ENCODE measurements at regions not wholly inside any gene's neighbourhood (a gene's known extent, or its start where the extent isn't known, plus 50 kb on each side); places are given as distances from the start of the nearest gene placed in this dataset.

DNA sequence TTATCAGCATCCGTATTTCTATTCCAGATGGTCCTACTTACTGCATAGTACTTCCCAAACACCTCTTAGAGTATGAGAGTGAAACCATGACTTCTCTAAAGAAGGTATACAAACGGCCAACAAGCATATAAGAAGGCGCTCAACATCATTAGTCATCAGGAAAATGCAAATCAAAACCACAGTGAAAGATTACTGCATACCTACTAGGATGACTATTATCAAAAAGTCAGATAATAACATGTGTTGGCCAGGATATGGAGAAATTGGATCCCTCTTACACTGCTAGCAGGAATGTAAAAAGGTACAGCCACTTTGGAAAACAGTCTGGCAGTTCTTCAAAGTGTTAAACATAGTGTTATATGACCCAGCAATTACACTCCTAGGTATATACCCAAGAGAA, 215.3 kb upstream of the CXorf66 start:
- TF ChIP-seq POLR2A (IDR thresholded peaks at IDR 0.05) (no peak), POLR2AphosphoS5 (IDR thresholded peaks at IDR 0.05) (no peak)
- TF ChIP-seq, protein P1, sequence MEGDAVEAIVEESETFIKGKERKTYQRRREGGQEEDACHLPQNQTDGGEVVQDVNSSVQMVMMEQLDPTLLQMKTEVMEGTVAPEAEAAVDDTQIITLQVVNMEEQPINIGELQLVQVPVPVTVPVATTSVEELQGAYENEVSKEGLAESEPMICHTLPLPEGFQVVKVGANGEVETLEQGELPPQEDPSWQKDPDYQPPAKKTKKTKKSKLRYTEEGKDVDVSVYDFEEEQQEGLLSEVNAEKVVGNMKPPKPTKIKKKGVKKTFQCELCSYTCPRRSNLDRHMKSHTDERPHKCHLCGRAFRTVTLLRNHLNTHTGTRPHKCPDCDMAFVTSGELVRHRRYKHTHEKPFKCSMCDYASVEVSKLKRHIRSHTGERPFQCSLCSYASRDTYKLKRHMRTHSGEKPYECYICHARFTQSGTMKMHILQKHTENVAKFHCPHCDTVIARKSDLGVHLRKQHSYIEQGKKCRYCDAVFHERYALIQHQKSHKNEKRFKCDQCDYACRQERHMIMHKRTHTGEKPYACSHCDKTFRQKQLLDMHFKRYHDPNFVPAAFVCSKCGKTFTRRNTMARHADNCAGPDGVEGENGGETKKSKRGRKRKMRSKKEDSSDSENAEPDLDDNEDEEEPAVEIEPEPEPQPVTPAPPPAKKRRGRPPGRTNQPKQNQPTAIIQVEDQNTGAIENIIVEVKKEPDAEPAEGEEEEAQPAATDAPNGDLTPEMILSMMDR (IDR thresholded peaks at IDR 0.05 in 8 of 11, conservative IDR thresholded peaks at IDR 0.05 in 3 of 11), result no peak
- Histone ChIP-seq H3K9me3 (no peaks in the 10 kb centered on the region), H3K4me3 (no peak overlapping the region), H3K4me1 (no peaks in the 10 kb centered on the region), H3K27me3 (replicated peaks in 1 of 7) (no peaks in the 10 kb centered on the region), H3K36me3 (no peaks in the 10 kb centered on the region), H3K27ac (no peak overlapping the region)
- intact Hi-C loops (cut with DNase I; ENCODE audit: low total_unique reads), result no loop called here
- 65 to 78% (median 76%) methylated on average over 3 of the region's 3 CpGs for WGBS, 5 donors
- no peak for DNase-seq

DNA sequence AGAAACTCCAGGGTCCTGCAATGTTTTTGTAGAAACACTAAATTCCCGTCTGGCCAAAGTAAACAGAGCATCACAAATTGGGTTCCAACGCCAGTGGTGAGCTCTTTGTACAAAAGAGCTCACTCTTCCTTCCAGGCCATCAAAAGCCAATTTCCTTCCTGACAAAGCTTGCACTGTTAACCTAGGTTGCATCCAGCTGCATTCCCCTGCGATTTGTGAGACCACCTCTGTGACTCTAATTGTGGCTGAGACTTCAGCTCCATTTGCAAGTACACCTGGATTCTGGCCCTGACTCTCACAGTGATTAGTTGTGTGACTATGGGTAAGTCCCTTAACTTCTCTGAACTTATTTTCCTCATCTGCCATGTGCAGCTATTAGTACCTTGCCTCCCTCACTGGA, 212.5 kb upstream of the CXorf66 start:
- no peaks in the 10 kb centered on the region for H3K4me1 ChIP-seq

DNA sequence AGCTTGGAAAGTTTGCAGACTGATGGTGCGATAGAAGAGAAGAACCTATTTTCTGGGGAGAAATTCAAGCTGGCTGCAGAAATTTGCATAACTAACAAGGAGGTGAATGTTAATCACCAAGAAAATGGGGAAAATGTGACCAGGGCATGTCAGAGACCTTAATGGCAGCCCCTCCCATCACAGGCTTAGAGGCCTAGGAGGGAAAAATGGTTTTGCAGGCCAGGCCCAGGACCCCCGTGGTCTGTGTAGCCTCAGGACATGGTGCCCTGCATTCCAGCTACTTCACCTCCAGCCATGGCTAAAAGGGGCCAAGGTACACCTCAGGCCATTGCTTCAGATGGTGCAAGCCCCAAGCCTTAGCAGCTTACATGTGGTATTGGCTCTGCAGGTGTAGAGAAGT, 207.1 kb upstream of the CXorf66 start:
- TF ChIP-seq POLR2AphosphoS5 (IDR thresholded peaks at IDR 0.05), result no peak
- no peak for TF ChIP-seq POLR2A (IDR thresholded peaks at IDR 0.05)
- TF ChIP-seq, protein P1 (IDR thresholded peaks at IDR 0.05 in 8 of 11, conservative IDR thresholded peaks at IDR 0.05 in 3 of 11), result no peak
- no peak for DNase-seq
- intact Hi-C loops (cut with DNase I; ENCODE audit: low total_unique reads), result no loop called here
- no peaks in the 10 kb centered on the region for H3K27me3 ChIP-seq (replicated peaks in 1 of 7)
- peaks cover 0 to 12% (median 0%) of the 10 kb centered on the region in 8 donors for H3K9me3 ChIP-seq
- H3K4me1 ChIP-seq, result no peaks in the 10 kb centered on the region
- H3K4me3 ChIP-seq, result no peak overlapping the region
- 75 to 90% (median 81%) methylated on average over 2 of the region's 2 CpGs for WGBS, 5 donors
- no peaks in the 10 kb centered on the region for H3K36me3 ChIP-seq
- H3K27ac ChIP-seq, result no peak overlapping the region

More for the DNA sequence above, 212.5 kb upstream of the CXorf66 start:
- Histone ChIP-seq H3K4me3 (no peak overlapping the region), H3K27me3 (replicated peaks in 1 of 7) (no peaks in the 10 kb centered on the region), H3K27ac (no peak overlapping the region), H3K9me3 (no peaks in the 10 kb centered on the region), H3K36me3 (no peaks in the 10 kb centered on the region)
- 26 to 61% (median 37%) methylated on average over 3 of the region's 3 CpGs for WGBS, 5 donors
- intact Hi-C loops (cut with DNase I; ENCODE audit: low total_unique reads), result no loop called here
- TF ChIP-seq POLR2A (IDR thresholded peaks at IDR 0.05), result no peak
- no peak for TF ChIP-seq POLR2AphosphoS5 (IDR thresholded peaks at IDR 0.05)
- TF ChIP-seq, protein P1 (IDR thresholded peaks at IDR 0.05 in 8 of 11, conservative IDR thresholded peaks at IDR 0.05 in 3 of 11), result no peak
- no peak for DNase-seq

DNA sequence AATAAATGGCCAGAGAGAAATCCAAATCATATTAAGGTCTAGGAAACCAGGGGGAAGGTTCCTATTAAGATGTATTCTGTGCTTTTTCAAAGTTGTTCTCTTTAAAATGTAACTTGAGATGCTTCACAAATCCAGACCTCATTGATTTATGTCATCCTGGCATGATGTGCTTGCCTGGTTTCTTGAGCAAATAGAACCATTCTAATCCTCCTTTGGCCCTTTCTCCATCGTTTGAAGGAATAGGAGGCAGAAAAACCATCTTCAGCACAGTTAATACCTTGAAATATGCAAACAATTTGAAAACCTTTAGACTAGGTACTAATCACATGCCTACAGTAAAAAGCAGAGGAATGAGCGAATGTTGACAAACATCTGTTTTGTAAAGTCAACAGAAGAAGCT, 202.2 kb upstream of the CXorf66 start:
- DNase-seq, result no peak
- no peaks in the 10 kb centered on the region for H3K36me3 ChIP-seq
- H3K4me1 ChIP-seq, result no peaks in the 10 kb centered on the region
- peaks cover 0 to 11% (median 0%) of the 10 kb centered on the region in 8 donors for H3K9me3 ChIP-seq
- intact Hi-C loops (cut with DNase I; ENCODE audit: low total_unique reads), result no loop called here
- no peak for TF ChIP-seq POLR2AphosphoS5 (IDR thresholded peaks at IDR 0.05)
- TF ChIP-seq, protein P1 (IDR thresholded peaks at IDR 0.05 in 8 of 11, conservative IDR thresholded peaks at IDR 0.05 in 3 of 11), result no peak
- no peak for TF ChIP-seq POLR2A (IDR thresholded peaks at IDR 0.05)
- no peak overlapping the region for H3K27ac ChIP-seq
- no peak overlapping the region for H3K4me3 ChIP-seq
- WGBS, 5 donors, result 50 to 72% (median 57%) methylated on average over 2 of the region's 2 CpGs
- no peaks in the 10 kb centered on the region for H3K27me3 ChIP-seq (replicated peaks in 1 of 7)

Data from spleen (tissue), 11 donors.